Activated B cell treated with CpG ODN at 0.5 μM for 24 hours (primary cell): ENCODE measurements at regions not wholly inside any gene's neighbourhood (a gene's known extent, or its start where the extent isn't known, plus 50 kb on each side); places are given as distances from the start of the nearest gene placed in this dataset.
"Not testable (repeated sequence)": the region's sequence is repeated elsewhere in the genome, so short reads cannot be mapped to it uniquely, and the experiment has no call there.

ENCODE experiments used
- ATAC-seq: fragments of 200-7000 bp; cut with Tn5 transposase; one replicate; pipeline ENCODE4 v1.10.0; 2021; ENCODE audit warnings: low read depth, mild to moderate bottlenecking, moderate library complexity
- CTCF ChIA-PET: fragments of 350-600 bp; sonication (Branson Sonifier 250); formaldehyde crosslinking; loops from one replicate; lab custom pipeline; 2021; ENCODE audit warnings: antibody characterized with exemption; lab: Charles Lee
- POLR2A ChIA-PET: fragments of 350-600 bp; sonication (Branson Sonifier 250); formaldehyde crosslinking; loops from one replicate; lab custom pipeline; 2021; ENCODE audit warnings: antibody characterized with exemption; lab: Charles Lee
- DNase-seq: peaks from one replicate; pipeline ENCODE4 v3.0.0; 2022
- H3K27ac Mint-ChIP-seq: one replicate; pipeline ENCODE4 v1.8.0; 2020; ENCODE audit warnings: mixed read lengths
- H3K27me3 Mint-ChIP-seq: one replicate; pipeline ENCODE4 v1.8.0; 2021; ENCODE audit warnings: mixed read lengths
- H3K36me3 Mint-ChIP-seq: one replicate; pipeline ENCODE4 v1.8.0; 2021; ENCODE audit warnings: low read depth, mixed read lengths
- H3K4me1 Mint-ChIP-seq: one replicate; pipeline ENCODE4 v1.8.0; 2021; ENCODE audit warnings: mixed read lengths
- H3K4me3 Mint-ChIP-seq: one replicate; pipeline ENCODE4 v1.8.0; 2020; ENCODE audit warnings: mild to moderate bottlenecking, mixed read lengths
- H3K9me3 Mint-ChIP-seq: one replicate; pipeline ENCODE4 v1.8.0; 2020; ENCODE audit warnings: mixed read lengths
- intact Hi-C: fragments of 100-400 bp; cut with micrococcal nuclease; formaldehyde crosslinking; loops from one replicate; pipeline ENCODE4 v1.15.1; 2024
- TF ChIP-seq, protein P1 (sequence below): fragments of 200-600 bp; IDR thresholded peaks from one replicate; pipeline ENCODE4 v1.8.0; 2022; ENCODE audit warnings: antibody characterized with exemption, mild to moderate bottlenecking

DNA sequence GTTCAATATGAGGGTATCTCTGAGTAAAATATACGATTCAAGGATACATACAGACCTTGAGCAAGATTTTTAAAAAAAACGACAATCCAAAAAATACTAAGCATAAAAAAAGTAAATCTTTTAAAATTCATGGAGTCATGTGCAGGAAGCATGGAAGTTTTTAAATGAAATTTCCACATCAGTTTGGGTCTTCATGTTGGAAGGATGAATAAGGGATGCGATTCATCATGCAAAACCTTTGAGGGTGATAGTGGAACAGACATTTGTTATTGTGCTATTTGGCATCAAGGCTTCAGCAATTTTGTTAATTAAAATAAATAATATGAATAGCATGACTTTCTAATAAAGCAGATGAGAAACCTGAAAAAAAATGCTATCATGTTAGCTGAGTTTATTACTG, 815.0 kb upstream of the PCDH10 start:
- DNase-seq (no peak), ATAC-seq (no peak)
- intact Hi-C loops = no loop called here
- POLR2A ChIA-PET = no interaction called here
- CTCF ChIA-PET = no interaction called here
- Mint-ChIP-seq H3K27ac (no peak overlapping the region), H3K4me1 (no peaks in the 10 kb centered on the region), H3K36me3 (no peaks in the 10 kb centered on the region), H3K27me3 (no peaks in the 10 kb centered on the region), H3K9me3 (no peaks in the 10 kb centered on the region), H3K4me3 (no peak overlapping the region)
- TF ChIP-seq, protein P1, sequence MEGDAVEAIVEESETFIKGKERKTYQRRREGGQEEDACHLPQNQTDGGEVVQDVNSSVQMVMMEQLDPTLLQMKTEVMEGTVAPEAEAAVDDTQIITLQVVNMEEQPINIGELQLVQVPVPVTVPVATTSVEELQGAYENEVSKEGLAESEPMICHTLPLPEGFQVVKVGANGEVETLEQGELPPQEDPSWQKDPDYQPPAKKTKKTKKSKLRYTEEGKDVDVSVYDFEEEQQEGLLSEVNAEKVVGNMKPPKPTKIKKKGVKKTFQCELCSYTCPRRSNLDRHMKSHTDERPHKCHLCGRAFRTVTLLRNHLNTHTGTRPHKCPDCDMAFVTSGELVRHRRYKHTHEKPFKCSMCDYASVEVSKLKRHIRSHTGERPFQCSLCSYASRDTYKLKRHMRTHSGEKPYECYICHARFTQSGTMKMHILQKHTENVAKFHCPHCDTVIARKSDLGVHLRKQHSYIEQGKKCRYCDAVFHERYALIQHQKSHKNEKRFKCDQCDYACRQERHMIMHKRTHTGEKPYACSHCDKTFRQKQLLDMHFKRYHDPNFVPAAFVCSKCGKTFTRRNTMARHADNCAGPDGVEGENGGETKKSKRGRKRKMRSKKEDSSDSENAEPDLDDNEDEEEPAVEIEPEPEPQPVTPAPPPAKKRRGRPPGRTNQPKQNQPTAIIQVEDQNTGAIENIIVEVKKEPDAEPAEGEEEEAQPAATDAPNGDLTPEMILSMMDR = no peak

- ATAC-seq = no peak
- CTCF ChIA-PET = no interaction called here
Measured at GRCh38 chr4:132344924-132345828, 803.9 kb upstream of the PCDH10 start.

DNA sequence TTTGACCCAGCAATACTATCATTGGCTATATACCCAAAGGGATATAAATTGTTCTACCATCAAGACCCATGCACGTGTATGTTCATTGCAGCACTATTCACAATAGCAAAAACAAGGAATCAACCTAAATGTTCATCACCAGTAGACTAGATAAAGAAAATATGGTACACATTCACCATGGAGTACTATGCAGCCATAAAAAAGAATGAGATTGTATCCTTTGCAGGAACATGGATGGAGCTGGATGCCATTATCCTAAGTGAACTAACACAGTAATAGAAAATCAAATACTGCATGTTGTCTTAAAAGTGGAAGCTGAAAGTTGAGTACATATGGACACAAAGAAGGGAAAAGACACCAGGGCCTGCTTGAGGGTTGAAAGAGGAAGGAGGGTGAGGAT, 803.1 kb upstream of the PCDH10 start:
- Mint-ChIP-seq H3K9me3 (no peaks in the 10 kb centered on the region), H3K36me3 (no peaks in the 10 kb centered on the region), H3K27ac (no peak overlapping the region), H3K27me3 (no peaks in the 10 kb centered on the region), H3K4me1 (no peaks in the 10 kb centered on the region), H3K4me3 (no peak overlapping the region)
- no peak for ATAC-seq
- no peak for DNase-seq
- CTCF ChIA-PET = no interaction called here
- TF ChIP-seq, protein P1 = no peak
- intact Hi-C loops = no loop called here
- POLR2A ChIA-PET = no interaction called here

More at GRCh38 chr4:132344924-132345828, 803.9 kb upstream of the PCDH10 start:
- POLR2A ChIA-PET = no interaction called here
- intact Hi-C loops = no loop called here
- TF ChIP-seq, protein P1 = no peak
- Mint-ChIP-seq H3K9me3 (no peaks in the 10 kb centered on the region), H3K4me3 (no peak overlapping the region), H3K4me1 (no peaks in the 10 kb centered on the region), H3K36me3 (no peaks in the 10 kb centered on the region), H3K27me3 (no peaks in the 10 kb centered on the region), H3K27ac (no peak overlapping the region)
- DNase-seq = no peak

GRCh38 chr4:132351606-132352005, 797.5 kb upstream of the PCDH10 start:
- H3K4me1 Mint-ChIP-seq, H3K36me3 Mint-ChIP-seq, DNase-seq, ATAC-seq, POLR2A ChIA-PET, H3K4me3 Mint-ChIP-seq, H3K27me3 Mint-ChIP-seq, H3K27ac Mint-ChIP-seq, intact Hi-C loops, CTCF ChIA-PET: not testable (repeated sequence)
- peaks cover 10% of the 10 kb centered on the region for H3K9me3 Mint-ChIP-seq

DNA sequence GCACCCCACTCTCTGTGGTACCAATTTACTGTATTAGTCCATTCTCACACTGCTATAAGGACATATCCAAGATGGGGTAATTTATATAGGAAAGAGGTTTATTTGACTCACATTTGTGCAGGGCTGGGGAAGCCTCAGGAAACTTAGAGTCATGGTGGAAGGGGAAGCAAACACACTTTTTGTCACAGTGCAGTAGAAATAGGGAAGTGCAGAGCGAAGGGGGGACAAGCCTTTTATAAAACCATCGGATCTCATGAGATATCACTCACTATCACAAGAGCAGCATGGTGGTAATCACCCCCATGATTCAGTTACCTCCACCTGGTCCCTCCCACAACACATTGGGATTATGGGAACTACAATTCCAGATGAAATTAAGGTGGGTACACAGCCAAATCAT, 766.9 kb upstream of the PCDH10 start:
- DNase-seq (no peak), ATAC-seq (no peak)
- Mint-ChIP-seq H3K9me3 (peaks cover 2% of the 10 kb centered on the region), H3K36me3 (no peaks in the 10 kb centered on the region), H3K4me1 (no peaks in the 10 kb centered on the region), H3K27ac (no peak overlapping the region), H3K4me3 (no peak overlapping the region), H3K27me3 (no peaks in the 10 kb centered on the region)
- POLR2A ChIA-PET = no interaction called here
- intact Hi-C loops = no loop called here
- TF ChIP-seq, protein P1 = no peak
- CTCF ChIA-PET = no interaction called here
